ENCODE measurements at regions not wholly inside any gene's neighbourhood (a gene's known extent, or its start where the extent isn't known, plus 50 kb on each side); places are given as distances from the start of the nearest gene placed in this dataset.
"Not testable (repeated sequence)": the region's sequence is repeated elsewhere in the genome, so short reads cannot be mapped to it uniquely, and the experiment has no call there.

- FAIRE-seq (no peak), DNase-seq (ENCODE audit: insufficient read length, low spot score) (no peak)
These were observed 62.4 kb downstream of the CRYBB2 start for GRCh38 chr22:25281675-25282345.

DNA sequence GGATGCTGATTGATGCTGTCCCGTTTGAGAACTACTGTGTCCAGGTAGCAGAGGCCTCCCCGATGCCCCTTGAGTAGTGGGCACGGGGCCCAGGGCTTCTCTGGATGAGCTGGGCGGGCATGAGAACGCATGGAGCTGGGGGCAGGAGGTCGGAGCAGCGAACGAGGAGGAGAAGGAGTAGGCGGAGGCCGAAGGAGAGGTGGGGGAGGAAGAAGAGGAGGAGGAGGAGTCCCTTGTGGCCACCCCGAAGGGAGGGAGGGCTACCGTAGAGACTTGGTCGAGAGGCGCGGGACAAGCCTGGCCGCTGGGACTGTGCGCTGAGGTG, 62.9 kb downstream of the CRYBB2 start:
- FAIRE-seq (no peak), DNase-seq (ENCODE audit: insufficient read length, low spot score) (no peak)

GRCh38 chr22:25282671-25283561, 63.5 kb downstream of the CRYBB2 start:
- no peak for DNase-seq (ENCODE audit: insufficient read length, low spot score)
- FAIRE-seq, result no peak

DNA sequence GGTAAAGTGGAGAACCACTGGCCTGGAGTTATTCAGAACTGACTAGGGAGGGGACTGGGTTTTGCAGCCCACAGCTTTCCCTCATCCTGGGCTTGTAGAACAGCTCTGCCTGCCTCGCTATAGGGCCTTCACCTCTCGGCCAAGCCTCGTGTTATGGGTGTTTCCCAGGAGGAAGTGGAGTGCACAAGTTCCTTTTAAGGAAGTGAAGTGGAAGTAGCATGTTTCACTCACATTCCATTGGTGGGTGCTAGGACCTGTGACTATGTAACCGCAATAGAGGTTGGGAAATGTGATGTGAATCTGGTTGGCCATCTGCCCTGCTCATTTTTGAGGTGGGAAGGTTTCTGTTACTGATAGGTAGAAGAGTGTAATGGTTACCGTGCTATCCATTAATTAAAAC, 69.0 kb downstream of the CRYBB2 start:
- FAIRE-seq, result not testable (repeated sequence)

DNA sequence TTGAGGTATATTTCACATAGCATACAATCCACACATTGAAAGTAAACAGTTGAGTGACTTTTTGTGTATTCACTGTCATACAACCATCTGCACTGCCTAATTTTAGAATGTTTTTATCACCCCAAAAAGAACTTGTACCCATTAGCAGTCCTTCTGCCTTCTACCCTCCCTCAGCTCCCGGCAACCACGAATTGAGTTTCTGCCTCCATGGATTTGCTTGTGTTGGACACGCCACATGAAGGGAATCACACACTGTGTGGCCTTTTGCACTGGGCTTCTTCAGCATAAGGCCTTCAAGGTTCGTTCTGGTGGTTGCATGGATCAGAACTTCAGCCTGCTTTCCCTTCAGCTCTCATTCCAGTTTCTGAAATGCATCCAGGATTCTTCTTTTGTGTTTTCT, 82.5 kb downstream of the CRYBB2 start:
- not testable (repeated sequence) for DNase-seq (ENCODE audit: insufficient read length, low spot score); FAIRE-seq

More for the DNA sequence above, 69.0 kb downstream of the CRYBB2 start:
- not testable (repeated sequence) for DNase-seq (ENCODE audit: insufficient read length, low spot score)

DNA sequence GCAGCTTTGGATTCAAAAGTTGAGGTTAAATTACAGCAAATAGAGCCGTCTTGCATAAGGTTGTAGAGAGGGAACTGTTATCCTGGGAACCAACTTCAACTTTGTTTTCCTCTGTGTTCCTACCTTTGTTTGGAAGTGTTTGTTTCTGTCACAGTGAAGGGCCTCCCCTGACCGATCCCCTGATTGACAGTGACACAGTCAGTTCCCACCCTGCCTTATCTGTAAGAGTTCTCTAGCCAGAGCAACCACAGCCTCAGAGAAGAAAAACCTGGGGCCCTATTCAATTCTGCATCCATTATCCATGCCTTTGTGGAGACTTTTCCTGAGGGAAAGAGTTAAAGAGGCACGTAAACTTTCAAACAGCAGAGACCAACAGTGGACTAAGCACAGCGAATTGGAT, 90.1 kb downstream of the CRYBB2 start:
- not testable (repeated sequence) for DNase-seq (ENCODE audit: insufficient read length, low spot score)
- FAIRE-seq, result peak; percentile 14

- FAIRE-seq; DNase-seq (ENCODE audit: insufficient read length, low spot score): not testable (repeated sequence)
These were observed 92.5 kb downstream of the CRYBB2 start for GRCh38 chr22:25311924-25312323.

DNA sequence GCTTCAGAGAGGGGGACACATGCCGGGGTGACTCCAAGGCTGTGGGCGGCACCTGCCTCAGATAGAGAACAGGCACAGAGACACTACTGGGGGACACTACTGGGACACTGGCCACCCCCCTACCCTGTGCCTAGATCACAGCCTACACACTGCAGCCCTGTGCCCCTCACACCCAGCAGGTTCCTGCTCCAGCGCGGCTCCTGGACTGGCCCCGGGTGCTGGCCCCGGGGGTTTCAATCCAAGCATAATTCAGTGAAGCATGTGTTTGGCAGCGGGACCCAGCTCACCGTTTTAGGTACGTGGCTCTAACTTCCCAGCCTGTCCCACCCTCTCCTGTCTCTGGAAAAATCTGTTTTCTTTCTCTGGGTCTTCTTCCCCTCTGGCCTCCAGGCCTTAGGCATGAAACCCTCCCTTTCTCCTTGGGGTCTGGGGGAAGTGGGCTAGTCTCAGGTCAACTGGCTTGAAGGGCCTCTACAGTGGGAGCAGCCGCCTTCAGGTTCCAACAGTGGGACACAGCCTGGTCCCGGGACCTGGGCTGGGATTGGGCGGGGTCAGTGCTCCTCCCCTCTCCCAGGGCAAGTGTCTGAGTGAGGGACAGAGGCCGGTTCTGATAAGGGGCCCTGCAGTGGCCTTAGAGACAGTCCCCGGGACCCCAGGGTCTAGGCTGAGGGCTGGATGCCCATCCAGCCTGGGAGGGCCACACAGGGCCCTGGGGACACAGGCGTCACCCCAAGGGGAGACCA, 98.8 kb downstream of the CRYBB2 start:
- FAIRE-seq (no peak), DNase-seq (ENCODE audit: insufficient read length, low spot score) (no peak)

- FAIRE-seq (no peak), DNase-seq (ENCODE audit: insufficient read length, low spot score) (no peak)
These were observed 107.7 kb downstream of the CRYBB2 start for GRCh38 chr22:25327018-25327755.

- no peak for DNase-seq (ENCODE audit: insufficient read length, low spot score)
- no peak for FAIRE-seq
These were observed 111.6 kb downstream of the CRYBB2 start for GRCh38 chr22:25331050-25331449.

GRCh38 chr22:25331911-25332310, 112.5 kb downstream of the CRYBB2 start:
- not testable (repeated sequence) for FAIRE-seq; DNase-seq (ENCODE audit: insufficient read length, low spot score)

- no peak for DNase-seq (ENCODE audit: insufficient read length, low spot score)
- no peak for FAIRE-seq
These were observed 112.9 kb downstream of the CRYBB2 start for GRCh38 chr22:25332386-25332785.

DNA sequence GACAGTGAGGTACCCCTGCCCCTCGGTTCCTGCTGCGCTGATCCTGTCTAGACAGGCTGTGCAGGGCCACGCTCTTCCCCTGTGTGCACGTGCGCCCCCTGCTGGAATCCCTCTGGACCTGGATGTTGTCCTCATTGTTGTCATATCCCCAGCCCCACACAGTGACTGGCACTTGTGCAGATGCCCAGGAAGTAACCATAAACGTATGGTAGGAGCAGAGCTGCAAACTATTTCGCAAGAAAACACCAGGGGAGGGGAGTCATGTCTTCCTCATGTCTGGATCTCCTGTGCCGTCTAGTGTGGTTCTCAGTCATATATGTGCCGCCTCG, 114.7 kb downstream of the CRYBB2 start:
- FAIRE-seq, result no peak
- DNase-seq (ENCODE audit: insufficient read length, low spot score), result no peak

GRCh38 chr22:25334631-25335030, 115.2 kb downstream of the CRYBB2 start:
- not testable (repeated sequence) for FAIRE-seq; DNase-seq (ENCODE audit: insufficient read length, low spot score)

- not testable (repeated sequence) for FAIRE-seq; DNase-seq (ENCODE audit: insufficient read length, low spot score)
These were observed 115.8 kb downstream of the CRYBB2 start for GRCh38 chr22:25335276-25335675.

DNA sequence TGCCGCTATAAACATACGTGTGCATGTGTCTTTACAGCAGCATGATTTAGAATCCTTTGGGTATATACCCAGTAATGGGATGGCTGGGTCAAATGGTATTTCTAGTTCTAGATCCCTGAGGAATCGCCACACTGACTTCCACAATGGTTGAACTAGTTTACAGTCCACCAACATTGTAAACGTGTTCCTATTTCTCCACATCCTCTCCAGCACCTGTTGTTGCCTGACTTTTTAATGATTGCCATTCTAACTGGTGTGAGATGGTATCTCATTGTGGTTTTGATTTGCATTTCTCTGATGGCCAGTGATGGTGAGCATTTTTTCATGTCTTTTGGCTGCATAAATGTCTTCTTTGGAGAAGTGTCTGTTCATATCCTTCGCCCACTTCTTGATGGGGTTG, 121.1 kb downstream of the CRYBB2 start:
- DNase-seq (ENCODE audit: insufficient read length, low spot score); FAIRE-seq: not testable (repeated sequence)

- not testable (repeated sequence) for FAIRE-seq; DNase-seq (ENCODE audit: insufficient read length, low spot score)
These were observed 124.9 kb downstream of the CRYBB2 start for GRCh38 chr22:25344366-25344765.

- FAIRE-seq, result no peak
- DNase-seq (ENCODE audit: insufficient read length, low spot score), result no peak
These were observed 127.7 kb downstream of the CRYBB2 start for GRCh38 chr22:25346859-25347751.

GRCh38 chr22:25347752-25348102, 128.3 kb downstream of the CRYBB2 start:
- FAIRE-seq, result no peak
- DNase-seq (ENCODE audit: insufficient read length, low spot score), result no peak

GRCh38 chr22:25348391-25348790, 129.0 kb downstream of the CRYBB2 start:
- FAIRE-seq (no peak), DNase-seq (ENCODE audit: insufficient read length, low spot score) (no peak)

Measured in GM19239 (cell line).